Mesendoderm (in vitro differentiated cells): ENCODE measurements at regions not wholly inside any gene's neighbourhood (a gene's known extent, or its start where the extent isn't known, plus 50 kb on each side); places are given as distances from the start of the nearest gene placed in this dataset.

ENCODE experiments used
- DNase-seq: peaks from one replicate; pipeline ENCODE4 v3.0.0; 2013
- H2AK5ac ChIP-seq: 2 replicates; pipeline ENCODE4 v1.6.1; 2013; ENCODE audit warnings: low read length, inconsistent platforms
- H2BK120ac ChIP-seq: 2 replicates; pipeline ENCODE4 v1.6.1; 2013; ENCODE audit warnings: low read depth, mild to moderate bottlenecking, low read length, moderate library complexity, mixed read lengths
- H2BK15ac ChIP-seq: replicated peaks from 2 replicates; pipeline ENCODE4 v1.6.1; 2013; ENCODE audit warnings: low read depth, mild to moderate bottlenecking, moderate library complexity
- H2BK5ac ChIP-seq: 2 replicates; pipeline ENCODE4 v1.6.1; 2013; ENCODE audit warnings: low read length, inconsistent platforms
- H3K18ac ChIP-seq: 2 replicates; pipeline ENCODE4 v1.6.1; 2013; ENCODE audit warnings: mild to moderate bottlenecking, low read length, mixed read lengths
- H3K23ac ChIP-seq: one replicate; pipeline ENCODE4 v1.6.1; 2013; ENCODE audit warnings: low read length
- H3K27ac ChIP-seq: 2 replicates; pipeline ENCODE4 v1.5.1; 2013; ENCODE audit warnings: low read depth, mild to moderate bottlenecking, inconsistent platforms, low read length, moderate library complexity
- H3K27me3 ChIP-seq: 2 replicates; pipeline ENCODE4 v1.6.1; 2013; ENCODE audit warnings: low read length, control low read depth, mild to moderate bottlenecking, inconsistent platforms; ENCODE audit not compliant: insufficient read depth, poor library complexity
- H3K36me3 ChIP-seq: 2 replicates; pipeline ENCODE4 v1.6.1; 2013; ENCODE audit warnings: low read length, inconsistent platforms; ENCODE audit not compliant: control insufficient read depth, insufficient read depth
- H3K4ac ChIP-seq: one replicate; pipeline ENCODE4 v1.6.1; 2013; ENCODE audit warnings: low read depth, mild to moderate bottlenecking, low read length, moderate library complexity
- H3K4me1 ChIP-seq: 2 replicates; pipeline ENCODE4 v1.6.1; 2013; ENCODE audit warnings: low read depth, low read length, inconsistent platforms; ENCODE audit not compliant: control insufficient read depth
- H3K4me2 ChIP-seq: 2 replicates; pipeline ENCODE4 v1.6.1; 2013; ENCODE audit warnings: low read length
- H3K4me3 ChIP-seq: 2 replicates; pipeline ENCODE4 v1.5.1; 2013; ENCODE audit warnings: mild to moderate bottlenecking, low read length
- H3K56ac ChIP-seq: one replicate; pipeline ENCODE4 v1.6.1; 2013; ENCODE audit warnings: low read length
- H3K79me1 ChIP-seq: 2 replicates; pipeline ENCODE4 v1.6.1; 2013; ENCODE audit warnings: low read length, inconsistent platforms
- H3K79me2 ChIP-seq: 2 replicates; pipeline ENCODE4 v1.6.1; 2013; ENCODE audit warnings: mild to moderate bottlenecking, low read length; ENCODE audit not compliant: control insufficient read depth, insufficient read depth
- H3K9ac ChIP-seq: 2 replicates; pipeline ENCODE4 v1.6.1; 2013; ENCODE audit warnings: low read length, inconsistent platforms
- H4K5ac ChIP-seq: one replicate; pipeline ENCODE4 v1.6.1; 2013; ENCODE audit warnings: low read length
- H4K8ac ChIP-seq: one replicate; pipeline ENCODE4 v1.6.1; 2013; ENCODE audit warnings: low read depth, mild to moderate bottlenecking, control low read depth, low read length, moderate library complexity
- WGBS: extraction: QIAGEN DNeasy Blood & Tissue Kit; methylation state at CpG from one replicate; pipeline ENCODE4 v1.1.7; 2013; ENCODE audit warnings: low lambda C conversion rate, missing lambda C conversion rate; ENCODE audit not compliant: insufficient coverage; ENCODE audit errors: extremely low coverage; 5-methylcytosine and 5-hydroxymethylcytosine counted together

DNA sequence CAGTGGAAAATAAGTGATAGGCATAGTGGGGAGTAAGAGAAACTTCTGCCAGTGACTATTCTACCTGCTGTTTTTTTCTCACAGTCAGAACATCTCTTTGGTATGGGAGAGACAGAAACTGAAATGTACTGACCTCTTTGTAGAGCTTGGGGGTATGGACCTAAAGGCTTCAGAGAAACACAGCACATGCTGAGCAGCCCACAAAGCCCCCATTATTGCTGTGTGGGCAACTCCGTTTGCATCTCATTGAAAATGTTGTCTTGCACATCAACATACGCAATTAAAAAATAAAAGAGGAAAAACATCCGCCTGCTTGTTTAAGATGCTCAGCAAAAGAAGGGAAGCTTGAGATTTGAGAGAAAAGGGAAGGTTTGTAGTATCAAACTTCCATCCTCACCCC is 443.4 kb upstream of the SEMA6D start:
- DNase-seq = no peak
- Histone ChIP-seq H3K9ac (no peak overlapping the region), H3K4me1 (no peaks in the 10 kb centered on the region), H3K18ac (no peak overlapping the region), H2BK15ac (no peak overlapping the region), H4K5ac (no peak overlapping the region), H3K23ac (no peak overlapping the region), H3K79me2 (no peaks in the 10 kb centered on the region), H2AK5ac (no peak overlapping the region), H4K8ac (no peak overlapping the region), H3K56ac (no peak overlapping the region), H3K79me1 (no peaks in the 10 kb centered on the region), H2BK5ac (no peak overlapping the region), H3K4ac (no peak overlapping the region), H2BK120ac (no peak overlapping the region), H3K4me3 (no peak overlapping the region), H3K4me2 (no peak overlapping the region), H3K27ac (no peak overlapping the region), H3K36me3 (no peaks in the 10 kb centered on the region), H3K27me3 (no peaks in the 10 kb centered on the region)
- no CpG with 5 or more reads among the region's 3 CpGs for WGBS

DNA sequence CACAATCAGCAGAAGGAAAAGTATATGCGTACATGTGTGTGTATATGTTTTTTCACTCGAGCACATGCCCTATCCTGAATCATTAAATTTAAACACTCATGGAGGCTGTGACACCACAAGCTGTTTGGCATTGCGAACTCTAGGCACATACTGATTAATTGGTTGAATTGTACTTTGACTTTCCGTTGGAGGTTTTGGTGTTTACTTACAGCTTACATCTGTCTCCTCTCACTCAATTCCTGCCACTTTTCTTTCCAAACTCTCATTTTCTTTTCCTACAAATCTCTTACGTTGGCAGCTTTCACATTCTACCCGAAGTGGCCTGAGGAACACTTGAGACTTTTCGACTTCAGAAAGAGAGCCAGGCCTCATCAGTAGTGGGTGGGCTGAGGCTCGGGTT is 434.1 kb upstream of the SEMA6D start:
- H3K27ac ChIP-seq = no peak overlapping the region
- no peak overlapping the region for H3K4ac ChIP-seq
- H3K18ac ChIP-seq = no peak overlapping the region
- H4K8ac ChIP-seq = no peak overlapping the region
- no peak for DNase-seq
- no peaks in the 10 kb centered on the region for H3K27me3 ChIP-seq
- no peak overlapping the region for H2AK5ac ChIP-seq
- H2BK5ac ChIP-seq = no peak overlapping the region
- H3K36me3 ChIP-seq = no peaks in the 10 kb centered on the region
- no peak overlapping the region for H3K9ac ChIP-seq
- H3K79me2 ChIP-seq = no peaks in the 10 kb centered on the region
- no peak overlapping the region for H2BK120ac ChIP-seq
- H3K4me2 ChIP-seq = no peak overlapping the region
- no peaks in the 10 kb centered on the region for H3K79me1 ChIP-seq
- H3K4me1 ChIP-seq = no peaks in the 10 kb centered on the region
- WGBS = no CpG with 5 or more reads among the region's 8 CpGs
- H2BK15ac ChIP-seq = no peak overlapping the region
- no peak overlapping the region for H3K56ac ChIP-seq
- no peak overlapping the region for H3K4me3 ChIP-seq
- H4K5ac ChIP-seq = no peak overlapping the region
- H3K23ac ChIP-seq = no peak overlapping the region

DNA sequence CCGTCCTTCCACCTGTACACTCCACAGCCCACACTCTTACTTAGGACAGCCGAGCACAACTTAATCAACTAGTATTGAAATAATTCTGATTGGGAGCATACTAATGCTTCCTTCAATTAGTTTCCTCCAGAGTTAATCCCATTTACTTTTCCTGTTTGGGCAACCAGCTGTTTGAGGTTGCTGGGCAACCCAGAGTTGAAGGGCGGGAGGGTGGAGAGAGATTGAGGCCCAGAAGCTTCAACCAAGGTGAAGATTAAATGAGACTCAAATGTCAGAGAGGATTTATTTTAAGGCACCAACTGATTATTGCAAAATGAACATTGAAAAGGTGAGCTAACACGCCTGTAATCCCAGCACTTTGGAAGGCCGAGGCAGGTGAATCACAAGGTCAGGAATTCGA is 428.5 kb upstream of the SEMA6D start:
- no peak overlapping the region for H3K4me2 ChIP-seq
- H3K79me2 ChIP-seq = no peaks in the 10 kb centered on the region
- H4K5ac ChIP-seq = no peak overlapping the region
- no peak overlapping the region for H2BK120ac ChIP-seq
- H3K56ac ChIP-seq = no peak overlapping the region
- H3K79me1 ChIP-seq = no peaks in the 10 kb centered on the region
- no peak overlapping the region for H3K18ac ChIP-seq
- DNase-seq = peak; percentile 66
- no peak overlapping the region for H2BK5ac ChIP-seq
- H3K9ac ChIP-seq = no peak overlapping the region
- no peaks in the 10 kb centered on the region for H3K4me1 ChIP-seq
- H2AK5ac ChIP-seq = no peak overlapping the region
- H3K27ac ChIP-seq = no peak overlapping the region
- H3K27me3 ChIP-seq = no peaks in the 10 kb centered on the region
- no peak overlapping the region for H3K4me3 ChIP-seq
- H4K8ac ChIP-seq = no peak overlapping the region
- no peak overlapping the region for H2BK15ac ChIP-seq
- H3K23ac ChIP-seq = no peak overlapping the region
- no CpG with 5 or more reads among the region's 6 CpGs for WGBS
- H3K36me3 ChIP-seq = no peaks in the 10 kb centered on the region
- no peak overlapping the region for H3K4ac ChIP-seq

DNA sequence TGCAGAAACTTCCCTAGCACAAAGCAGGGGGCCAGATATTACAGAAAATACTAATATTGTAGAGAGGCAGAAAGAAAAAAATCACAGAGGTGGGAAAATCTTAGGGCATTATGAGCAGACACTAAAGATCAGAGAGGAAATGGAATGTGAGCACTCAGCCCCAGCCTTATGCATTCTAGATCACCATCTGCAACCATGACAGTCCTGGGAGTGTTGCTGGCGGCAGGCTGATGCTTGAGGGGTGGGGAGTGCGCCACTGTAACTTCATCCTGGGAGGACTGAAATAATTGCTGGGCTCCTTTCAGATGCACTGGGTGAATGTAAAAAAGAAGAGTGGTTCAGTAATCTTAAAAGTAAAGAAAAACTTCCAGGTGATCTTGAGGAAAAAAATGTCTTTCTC is 427.6 kb upstream of the SEMA6D start:
- no peak overlapping the region for H3K56ac ChIP-seq
- DNase-seq = peak; percentile 40
- H3K27me3 ChIP-seq = no peaks in the 10 kb centered on the region
- no peak overlapping the region for H3K4me2 ChIP-seq
- H3K4me1 ChIP-seq = no peaks in the 10 kb centered on the region
- H3K18ac ChIP-seq = no peak overlapping the region
- no peaks in the 10 kb centered on the region for H3K79me1 ChIP-seq
- no peaks in the 10 kb centered on the region for H3K36me3 ChIP-seq
- no peak overlapping the region for H3K9ac ChIP-seq
- H2BK120ac ChIP-seq = no peak overlapping the region
- H2AK5ac ChIP-seq = no peak overlapping the region
- no peak overlapping the region for H3K4me3 ChIP-seq
- H2BK5ac ChIP-seq = no peak overlapping the region
- no peak overlapping the region for H3K23ac ChIP-seq
- H2BK15ac ChIP-seq = no peak overlapping the region
- no peak overlapping the region for H4K5ac ChIP-seq
- no peak overlapping the region for H3K4ac ChIP-seq
- H3K79me2 ChIP-seq = no peaks in the 10 kb centered on the region
- no CpG with 5 or more reads among the region's 2 CpGs for WGBS
- H4K8ac ChIP-seq = no peak overlapping the region
- H3K27ac ChIP-seq = no peak overlapping the region

DNA sequence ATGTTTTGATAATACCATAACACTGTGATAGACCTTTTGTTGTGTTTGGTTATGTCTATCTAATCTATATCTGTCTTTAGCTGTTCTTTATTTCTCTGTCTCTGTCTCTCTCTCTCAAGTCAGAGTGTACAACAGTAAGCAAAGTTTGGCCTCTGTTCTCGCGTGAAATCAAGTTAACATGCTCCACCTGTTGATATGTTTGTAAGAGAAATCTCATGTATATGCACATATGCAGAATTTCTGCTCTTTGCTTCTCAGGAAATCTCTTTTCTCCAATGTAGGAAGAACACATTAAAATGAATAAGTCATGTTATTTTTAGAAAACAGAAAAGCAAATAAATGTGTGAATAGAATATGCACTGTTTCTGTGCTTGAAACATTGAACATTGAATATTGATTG is 425.5 kb upstream of the SEMA6D start:
- WGBS = no CpG with 5 or more reads among the region's 2 CpGs
- Histone ChIP-seq H2BK15ac (no peak overlapping the region), H3K27me3 (no peaks in the 10 kb centered on the region), H3K79me1 (no peaks in the 10 kb centered on the region), H3K9ac (no peak overlapping the region), H2BK5ac (no peak overlapping the region), H3K4me2 (no peak overlapping the region), H3K56ac (no peak overlapping the region), H3K4ac (no peak overlapping the region), H3K4me3 (no peak overlapping the region), H2BK120ac (no peak overlapping the region), H3K23ac (no peak overlapping the region), H4K5ac (no peak overlapping the region), H3K4me1 (no peaks in the 10 kb centered on the region), H3K27ac (no peak overlapping the region), H3K36me3 (no peaks in the 10 kb centered on the region), H3K18ac (no peak overlapping the region), H3K79me2 (no peaks in the 10 kb centered on the region), H2AK5ac (no peak overlapping the region), H4K8ac (no peak overlapping the region)
- no peak for DNase-seq

DNA sequence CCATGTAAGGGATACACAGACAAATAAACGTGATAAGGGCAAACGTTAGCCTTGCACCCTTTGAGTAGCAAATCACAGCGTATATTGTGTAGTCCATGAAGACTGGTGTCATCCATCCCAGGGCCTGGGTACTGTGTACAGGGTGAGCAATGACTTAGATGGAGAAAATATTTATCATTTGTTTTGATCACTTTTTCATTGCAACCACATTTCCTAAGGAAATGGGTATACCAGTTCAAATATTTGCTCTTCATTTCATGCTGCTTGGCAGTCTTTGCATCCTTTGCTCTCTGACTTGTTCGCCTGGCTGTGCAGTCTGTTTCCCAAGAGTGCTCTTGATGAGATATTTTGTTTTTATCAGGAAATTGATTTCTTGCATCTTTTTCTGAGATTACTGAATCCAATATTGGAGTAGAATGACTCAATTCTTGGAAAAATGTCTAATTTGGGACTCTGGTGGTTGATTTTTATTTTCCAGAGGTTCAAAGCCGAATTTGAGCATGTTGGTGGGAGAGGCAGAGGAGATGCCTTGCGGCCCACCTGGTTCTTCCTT is 424.6 kb upstream of the SEMA6D start:
- Histone ChIP-seq H3K23ac (no peak overlapping the region), H3K56ac (no peak overlapping the region), H3K36me3 (no peaks in the 10 kb centered on the region), H3K9ac (no peak overlapping the region), H3K27ac (no peak overlapping the region), H2BK5ac (no peak overlapping the region), H2BK120ac (no peak overlapping the region), H3K4me2 (no peak overlapping the region), H3K27me3 (no peaks in the 10 kb centered on the region), H4K8ac (no peak overlapping the region), H3K4me1 (no peaks in the 10 kb centered on the region), H2BK15ac (no peak overlapping the region), H2AK5ac (no peak overlapping the region), H3K18ac (no peak overlapping the region), H3K4ac (no peak overlapping the region), H3K4me3 (no peak overlapping the region), H4K5ac (no peak overlapping the region), H3K79me1 (no peaks in the 10 kb centered on the region), H3K79me2 (no peaks in the 10 kb centered on the region)
- DNase-seq = no peak
- no CpG with 5 or more reads among the region's 6 CpGs for WGBS
